ENCODE measurements at regions not wholly inside any gene's neighbourhood (a gene's known extent, or its start where the extent isn't known, plus 50 kb on each side); places are given as distances from the start of the nearest gene placed in this dataset.

DNA sequence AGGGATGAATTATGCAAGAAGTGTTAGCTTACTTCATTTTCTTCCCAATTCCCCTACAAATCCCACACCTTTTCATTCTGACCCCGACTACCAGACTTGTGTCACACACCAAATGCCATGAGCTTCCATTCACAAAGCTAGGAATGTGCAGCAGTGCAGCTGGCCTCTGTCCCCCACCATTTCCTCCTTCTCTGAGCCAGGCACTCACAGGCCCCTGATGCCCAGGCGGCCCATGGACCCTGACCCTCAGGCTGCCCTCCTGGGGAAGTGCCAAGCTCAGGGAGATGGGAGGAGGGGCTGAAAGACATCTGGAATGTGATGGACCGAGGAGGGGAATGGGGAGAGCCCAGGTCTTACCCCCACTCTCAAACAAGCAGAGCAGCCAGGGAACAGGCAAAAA, 67.0 kb upstream of the BCOR start:
- Histone ChIP-seq H3K9ac (ENCODE audit: low read length) (no peak overlapping the region), H3K9me3 (ENCODE audit: control insufficient read depth, low read depth, low read length) (no peaks in the 10 kb centered on the region), H3K4me1 (ENCODE audit: control insufficient read depth, low read depth, low read length) (peaks cover 50% of the 10 kb centered on the region), H3K4me3 (ENCODE audit: low read length) (no peak overlapping the region), H3K27me3 (ENCODE audit: control insufficient read depth, insufficient read depth, low read length) (peaks cover 63% of the 10 kb centered on the region), H3K27ac (ENCODE audit: low read length) (no peak overlapping the region), H3K36me3 (ENCODE audit: control insufficient read depth, low read depth, low read length) (no peaks in the 10 kb centered on the region)

DNA sequence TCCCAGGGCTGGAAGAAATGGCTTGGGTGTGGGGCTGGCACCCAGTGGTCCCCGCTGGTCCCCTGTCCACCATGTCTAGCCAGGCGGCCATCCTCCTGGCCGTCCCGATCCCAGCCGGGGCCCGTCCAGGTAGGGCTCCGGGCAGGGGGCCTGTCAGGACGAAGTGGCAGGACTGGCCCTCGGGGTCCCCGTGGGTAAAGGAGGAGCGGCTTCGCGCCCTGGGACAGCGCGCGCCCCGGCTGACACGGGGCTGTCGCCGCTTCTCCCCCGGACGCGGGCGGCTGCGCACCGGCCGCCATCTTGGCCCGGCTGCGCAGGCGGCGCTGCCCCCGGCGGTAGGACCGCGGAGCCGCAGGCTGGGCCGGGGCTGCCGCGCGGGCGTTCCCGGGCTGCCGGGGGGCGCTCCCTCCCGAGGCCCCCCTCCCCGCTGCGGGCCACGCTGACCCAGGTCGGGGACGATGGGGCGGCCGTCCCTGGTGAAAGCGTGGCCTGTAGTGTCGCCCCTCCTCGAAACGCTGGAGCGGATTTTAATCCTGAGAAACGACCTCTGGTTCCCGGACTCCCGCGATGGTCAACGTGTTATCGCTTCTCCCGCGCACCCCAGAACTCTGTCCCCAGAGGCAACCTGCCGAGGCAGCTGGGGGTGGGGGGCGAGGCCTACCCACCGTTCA, 60.4 kb upstream of the BCOR start:
- Histone ChIP-seq H3K36me3 (ENCODE audit: control insufficient read depth, low read depth, low read length) (no peaks in the 10 kb centered on the region), H3K4me3 (ENCODE audit: low read length) (peak overlapping the region; percentile 61), H3K4me1 (ENCODE audit: control insufficient read depth, low read depth, low read length) (peaks cover 36% of the 10 kb centered on the region), H3K9me3 (ENCODE audit: control insufficient read depth, low read depth, low read length) (no peaks in the 10 kb centered on the region), H3K9ac (ENCODE audit: low read length) (peak overlapping the region; percentile 60), H3K27ac (ENCODE audit: low read length) (peak overlapping the region; percentile 81), H3K27me3 (ENCODE audit: control insufficient read depth, insufficient read depth, low read length) (peaks cover 44% of the 10 kb centered on the region)

DNA sequence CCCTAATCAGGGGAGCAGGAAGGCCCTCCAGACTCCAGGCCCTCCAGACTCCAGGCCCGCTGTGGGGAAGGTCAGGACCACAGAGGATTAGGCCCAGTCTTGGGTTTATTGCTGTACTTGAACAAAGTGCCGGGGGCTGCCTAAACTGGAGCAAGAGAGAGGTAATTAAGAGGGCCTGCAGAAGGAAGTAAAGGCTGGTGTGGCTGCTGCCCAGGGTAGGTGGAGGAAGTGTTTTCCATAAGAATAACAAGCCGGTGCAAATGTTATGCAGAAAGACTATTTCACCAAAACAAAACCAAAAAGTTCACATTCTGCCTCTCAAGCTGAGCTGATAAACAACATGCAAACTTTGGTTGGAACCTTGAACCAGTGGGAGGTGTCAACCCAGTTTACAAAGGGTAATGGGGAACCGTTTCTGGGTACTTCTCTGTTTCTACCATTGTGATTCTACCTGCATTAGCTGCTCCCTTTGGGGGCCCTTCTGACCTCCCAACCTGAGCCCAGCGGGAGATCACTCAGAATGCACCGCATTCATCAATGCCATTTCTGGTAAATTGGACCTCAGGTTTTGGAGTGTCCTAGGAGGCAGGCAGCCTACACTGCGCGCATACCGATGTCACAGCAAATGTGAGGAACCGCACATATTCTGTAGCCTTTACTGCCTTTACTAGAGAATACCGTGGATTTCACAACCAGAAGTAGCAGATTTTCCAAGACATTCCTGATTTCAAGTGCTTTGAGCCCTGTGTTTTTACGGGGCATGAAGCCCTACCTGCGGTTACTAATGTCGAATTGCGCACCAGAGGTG, 59.7 kb upstream of the BCOR start:
- peaks cover 31% of the 10 kb centered on the region for H3K4me1 ChIP-seq (ENCODE audit: control insufficient read depth, low read depth, low read length)
- H3K36me3 ChIP-seq (ENCODE audit: control insufficient read depth, low read depth, low read length), result no peaks in the 10 kb centered on the region
- peaks cover 44% of the 10 kb centered on the region for H3K27me3 ChIP-seq (ENCODE audit: control insufficient read depth, insufficient read depth, low read length)
- H3K27ac ChIP-seq (ENCODE audit: low read length), result peak overlapping the region; percentile 81
- H3K9me3 ChIP-seq (ENCODE audit: control insufficient read depth, low read depth, low read length), result no peaks in the 10 kb centered on the region
- peak overlapping the region; percentile 70 for H3K9ac ChIP-seq (ENCODE audit: low read length)
- H3K4me3 ChIP-seq (ENCODE audit: low read length), result peak overlapping the region; percentile 61

DNA sequence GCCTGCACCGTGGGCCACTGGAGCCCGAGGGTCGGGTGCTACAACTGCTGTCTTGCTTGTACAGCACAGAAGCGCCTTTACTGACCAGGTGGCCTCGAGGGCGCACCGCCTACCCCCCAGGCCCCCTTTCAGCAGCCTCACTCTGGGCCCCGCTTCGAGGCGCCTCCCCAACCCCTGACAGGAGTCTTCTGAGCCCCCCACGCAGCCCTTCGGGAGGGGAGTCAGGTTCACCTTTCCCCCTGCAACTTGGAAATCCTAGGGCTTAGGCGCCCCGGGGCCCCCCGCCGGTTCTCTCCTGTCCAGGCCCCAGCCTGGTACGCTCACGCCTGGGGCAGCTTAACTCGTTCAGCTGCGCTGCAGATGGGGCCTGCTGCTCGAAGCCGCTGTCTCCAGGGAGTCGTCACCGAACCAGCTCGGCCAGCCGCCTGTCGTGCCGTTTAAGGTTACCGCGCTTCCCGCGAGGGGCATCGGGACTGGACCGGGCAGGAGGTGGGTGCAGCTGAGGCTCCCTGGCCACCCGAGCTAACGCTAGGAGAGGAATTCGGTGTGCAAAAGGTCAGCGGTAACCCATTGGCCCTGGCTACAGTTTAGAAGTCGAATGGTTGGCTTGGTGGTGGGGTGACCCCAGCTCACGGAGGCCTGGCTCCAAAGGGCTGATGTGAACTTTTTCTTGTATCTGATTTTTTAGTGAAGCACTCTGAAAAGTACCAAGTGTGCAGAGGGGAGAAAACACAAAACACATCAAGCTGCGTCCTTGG, 58.9 kb upstream of the BCOR start:
- peak overlapping the region; percentile 70 for H3K9ac ChIP-seq (ENCODE audit: low read length)
- H3K9me3 ChIP-seq (ENCODE audit: control insufficient read depth, low read depth, low read length), result no peaks in the 10 kb centered on the region
- H3K4me1 ChIP-seq (ENCODE audit: control insufficient read depth, low read depth, low read length), result peaks cover 31% of the 10 kb centered on the region
- H3K27me3 ChIP-seq (ENCODE audit: control insufficient read depth, insufficient read depth, low read length), result peaks cover 47% of the 10 kb centered on the region
- H3K4me3 ChIP-seq (ENCODE audit: low read length), result peak overlapping the region; percentile 61
- H3K27ac ChIP-seq (ENCODE audit: low read length), result peak overlapping the region; percentile 16
- no peaks in the 10 kb centered on the region for H3K36me3 ChIP-seq (ENCODE audit: control insufficient read depth, low read depth, low read length)

DNA sequence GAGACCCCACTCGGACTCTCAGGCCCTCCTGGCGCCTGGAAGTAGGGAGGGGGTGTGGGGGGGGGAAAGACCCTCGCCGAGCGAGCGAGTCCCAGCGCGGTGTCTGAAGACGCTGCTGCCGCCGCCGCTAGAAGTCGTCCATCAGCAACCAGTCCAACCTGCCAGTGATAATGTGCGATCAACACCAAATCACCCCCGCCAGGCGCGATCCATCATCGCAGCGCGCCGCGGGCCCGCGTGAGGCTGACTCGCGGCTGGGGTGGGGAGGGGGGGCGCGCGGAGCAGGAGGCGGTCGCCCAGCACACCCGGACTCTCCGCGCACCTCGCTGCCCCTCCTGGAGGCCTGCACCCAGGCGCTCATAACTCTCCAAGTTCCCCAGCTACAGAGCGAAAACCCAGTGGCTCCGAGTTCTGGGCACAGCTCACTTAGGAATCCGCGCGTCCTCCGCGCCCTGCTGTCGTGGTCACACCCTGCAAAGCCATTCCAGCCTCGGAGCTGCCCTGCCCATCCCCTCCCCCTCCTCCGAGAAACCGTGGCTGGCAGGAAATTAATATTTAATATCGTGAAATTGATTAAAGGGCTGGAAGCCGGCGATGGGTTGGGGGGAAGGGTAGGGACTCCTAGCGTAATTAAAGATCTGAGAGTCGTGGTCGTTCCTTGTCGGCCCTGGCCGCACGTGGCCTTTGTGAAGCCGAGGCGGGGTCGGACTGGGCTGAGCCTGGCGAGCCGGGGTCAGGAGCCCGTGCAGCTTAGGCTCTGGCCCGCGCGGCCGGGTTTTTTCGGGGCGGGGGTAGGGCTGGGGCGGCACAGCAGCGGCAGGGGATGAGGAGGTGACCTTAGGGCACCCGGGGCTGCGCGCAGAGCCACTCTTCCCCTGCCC, 58.1 kb upstream of the BCOR start:
- Histone ChIP-seq H3K9me3 (ENCODE audit: control insufficient read depth, low read depth, low read length) (no peaks in the 10 kb centered on the region), H3K9ac (ENCODE audit: low read length) (peak overlapping the region; percentile 70), H3K27ac (ENCODE audit: low read length) (no peak overlapping the region), H3K4me3 (ENCODE audit: low read length) (peak overlapping the region; percentile 61), H3K27me3 (ENCODE audit: control insufficient read depth, insufficient read depth, low read length) (peaks cover 55% of the 10 kb centered on the region), H3K36me3 (ENCODE audit: control insufficient read depth, low read depth, low read length) (no peaks in the 10 kb centered on the region), H3K4me1 (ENCODE audit: control insufficient read depth, low read depth, low read length) (peaks cover 39% of the 10 kb centered on the region)

DNA sequence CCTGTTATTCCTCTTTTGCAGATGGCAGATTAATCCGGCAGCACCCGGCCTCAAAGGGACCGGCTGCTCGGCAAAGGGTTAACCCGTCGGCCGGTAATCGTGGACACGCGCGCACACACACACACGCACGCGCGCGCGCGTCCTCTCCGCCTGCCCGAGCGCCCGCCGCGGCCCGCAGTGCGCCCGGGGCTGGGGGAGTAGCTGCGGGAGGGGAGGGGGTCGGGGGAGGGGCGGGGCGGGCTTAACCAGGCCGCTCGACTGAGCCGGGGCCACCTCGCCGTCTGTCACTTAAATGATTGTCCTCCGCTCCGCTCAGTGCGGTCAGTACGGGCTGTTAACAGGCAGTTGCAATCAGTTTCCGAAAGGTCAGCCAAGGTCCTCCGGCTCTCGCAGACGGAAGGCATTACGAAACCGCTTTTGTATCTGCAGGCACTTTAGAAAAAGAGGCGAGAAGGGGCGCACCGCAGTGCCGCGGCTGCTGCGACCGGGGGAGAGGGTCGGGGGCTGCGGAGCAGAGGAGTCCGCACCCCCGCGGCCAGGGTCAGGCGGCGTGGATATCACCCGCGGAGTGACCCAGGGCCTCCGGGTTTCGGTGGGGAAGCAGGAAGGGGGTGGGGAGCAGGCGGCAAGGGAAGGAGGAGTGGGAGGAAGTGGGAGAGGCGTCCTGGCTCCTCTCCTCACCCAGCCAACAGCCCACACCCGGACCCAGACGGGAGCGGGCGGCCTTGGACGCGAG, 57.3 kb upstream of the BCOR start:
- Histone ChIP-seq H3K4me3 (ENCODE audit: low read length) (peak overlapping the region; percentile 61), H3K27me3 (ENCODE audit: control insufficient read depth, insufficient read depth, low read length) (peaks cover 63% of the 10 kb centered on the region), H3K4me1 (ENCODE audit: control insufficient read depth, low read depth, low read length) (peaks cover 47% of the 10 kb centered on the region), H3K36me3 (ENCODE audit: control insufficient read depth, low read depth, low read length) (no peaks in the 10 kb centered on the region), H3K9ac (ENCODE audit: low read length) (peak overlapping the region; percentile 70), H3K27ac (ENCODE audit: low read length) (no peak overlapping the region), H3K9me3 (ENCODE audit: control insufficient read depth, low read depth, low read length) (no peaks in the 10 kb centered on the region)

DNA sequence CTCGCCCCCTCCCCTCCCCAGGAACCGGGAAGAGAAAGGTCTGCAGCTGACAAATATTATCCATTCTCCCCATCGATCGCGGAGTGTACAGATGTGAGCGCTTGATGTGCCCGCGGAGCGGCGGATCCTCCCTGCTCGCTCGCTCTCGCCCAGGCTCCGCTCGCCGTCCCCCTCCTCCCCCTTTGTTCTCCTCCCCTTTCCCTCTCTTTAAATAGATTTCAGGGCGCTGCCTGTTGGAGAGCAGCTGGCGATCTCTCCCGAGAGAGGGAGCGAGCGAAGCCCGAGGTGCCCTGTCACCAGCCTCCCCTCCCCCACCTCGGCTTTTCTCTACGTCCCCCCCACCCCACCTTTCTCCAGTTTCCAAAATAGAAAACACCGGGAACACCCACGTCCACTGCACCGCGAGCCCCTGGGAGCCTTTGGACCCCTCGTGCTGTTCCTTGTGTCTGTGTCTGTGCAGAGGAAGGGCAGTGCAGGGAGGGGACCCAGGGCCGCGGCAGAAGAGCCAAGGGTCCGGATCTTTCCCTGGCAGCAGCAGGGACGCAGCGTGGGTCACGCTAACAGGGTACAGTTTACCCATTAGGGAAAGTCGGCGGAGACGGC, 56.6 kb upstream of the BCOR start:
- Histone ChIP-seq H3K36me3 (ENCODE audit: control insufficient read depth, low read depth, low read length) (no peaks in the 10 kb centered on the region), H3K27me3 (ENCODE audit: control insufficient read depth, insufficient read depth, low read length) (peaks cover 66% of the 10 kb centered on the region), H3K4me3 (ENCODE audit: low read length) (peak overlapping the region; percentile 61), H3K27ac (ENCODE audit: low read length) (no peak overlapping the region), H3K4me1 (ENCODE audit: control insufficient read depth, low read depth, low read length) (peaks cover 50% of the 10 kb centered on the region), H3K9ac (ENCODE audit: low read length) (peak overlapping the region; percentile 42), H3K9me3 (ENCODE audit: control insufficient read depth, low read depth, low read length) (no peaks in the 10 kb centered on the region)

DNA sequence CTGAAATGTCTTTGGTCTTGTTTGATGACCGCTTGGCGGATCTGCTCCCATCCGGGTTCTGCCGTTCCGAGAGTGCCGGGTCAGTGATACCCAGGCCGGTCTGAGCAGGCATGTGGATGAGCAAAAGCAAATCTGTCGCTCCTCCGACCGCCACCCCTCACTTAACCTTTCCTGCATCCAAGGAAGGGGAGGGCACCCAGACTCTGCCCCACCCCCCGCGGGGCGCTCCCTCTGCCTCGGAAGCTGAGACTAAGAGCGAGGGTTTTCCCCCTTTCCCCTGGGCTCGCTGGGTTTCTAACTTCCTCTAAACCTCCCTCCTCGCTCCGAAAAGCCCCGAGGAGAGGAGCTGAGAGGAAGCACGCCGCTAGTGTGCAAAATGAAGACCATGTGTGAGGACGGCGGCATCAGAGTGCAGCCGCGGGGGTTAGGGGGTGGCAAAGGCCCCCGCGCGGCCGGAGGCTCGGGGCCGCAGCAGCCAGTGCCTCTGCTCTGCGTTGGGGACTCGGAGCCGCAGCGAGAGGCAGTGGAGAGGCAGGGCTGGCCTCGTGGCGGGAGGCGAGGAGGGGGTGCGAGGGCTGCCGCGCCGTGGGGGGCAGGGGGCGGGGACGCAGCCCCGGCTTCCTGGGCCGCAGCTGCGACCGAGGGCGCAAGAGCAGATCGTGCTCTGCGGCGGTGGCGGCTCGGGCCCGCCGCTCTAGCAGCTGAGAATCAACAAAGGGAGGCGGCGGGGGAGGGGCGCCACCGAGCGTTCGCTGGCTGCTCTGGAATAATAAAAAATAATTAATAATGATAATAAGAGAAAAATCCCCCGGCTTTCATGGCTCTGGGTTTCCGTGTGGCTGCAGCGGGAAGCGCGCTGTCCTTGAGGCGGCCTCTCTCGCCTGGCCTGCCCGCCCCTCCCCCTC, 55.8 kb upstream of the BCOR start:
- Histone ChIP-seq H3K9ac (ENCODE audit: low read length) (peak overlapping the region; percentile 44), H3K36me3 (ENCODE audit: control insufficient read depth, low read depth, low read length) (no peaks in the 10 kb centered on the region), H3K9me3 (ENCODE audit: control insufficient read depth, low read depth, low read length) (no peaks in the 10 kb centered on the region), H3K4me1 (ENCODE audit: control insufficient read depth, low read depth, low read length) (peaks cover 51% of the 10 kb centered on the region), H3K4me3 (ENCODE audit: low read length) (peak overlapping the region; percentile 61), H3K27me3 (ENCODE audit: control insufficient read depth, insufficient read depth, low read length) (peaks cover 73% of the 10 kb centered on the region), H3K27ac (ENCODE audit: low read length) (no peak overlapping the region)

DNA sequence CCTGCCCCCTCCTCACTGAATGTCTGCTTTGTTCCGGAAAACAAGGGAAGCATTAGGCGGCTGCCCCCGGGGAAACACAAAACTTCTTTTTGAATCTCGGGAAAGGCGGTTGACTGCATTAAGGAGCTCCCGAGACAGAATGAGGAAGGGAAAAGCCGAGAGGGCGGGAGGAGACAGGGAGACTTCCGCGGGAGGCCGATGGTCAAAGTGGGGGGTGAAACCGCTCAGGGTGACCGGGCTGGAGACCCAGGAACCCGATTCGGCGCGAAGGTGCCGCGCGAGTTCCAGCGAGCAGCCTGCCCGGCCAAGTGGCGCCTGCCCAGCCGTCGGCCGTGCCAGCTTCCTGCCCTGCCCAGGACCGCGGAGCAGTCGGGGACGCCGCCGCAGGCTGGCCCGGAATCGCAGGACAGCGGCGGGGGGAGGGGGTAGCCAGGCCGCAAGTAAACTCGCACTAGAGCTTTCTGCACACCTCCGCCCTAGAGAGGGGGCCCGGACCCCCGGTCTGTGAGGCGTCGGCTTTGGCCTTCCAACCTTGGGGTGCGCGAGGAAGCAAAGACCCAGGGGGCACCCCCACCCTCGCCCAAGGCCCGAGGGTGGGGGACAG, 55.1 kb upstream of the BCOR start:
- Histone ChIP-seq H3K27me3 (ENCODE audit: control insufficient read depth, insufficient read depth, low read length) (peaks cover 81% of the 10 kb centered on the region), H3K4me1 (ENCODE audit: control insufficient read depth, low read depth, low read length) (peaks cover 56% of the 10 kb centered on the region), H3K4me3 (ENCODE audit: low read length) (peak overlapping the region; percentile 54), H3K9ac (ENCODE audit: low read length) (peak overlapping the region; percentile 44), H3K9me3 (ENCODE audit: control insufficient read depth, low read depth, low read length) (no peaks in the 10 kb centered on the region), H3K27ac (ENCODE audit: low read length) (no peak overlapping the region), H3K36me3 (ENCODE audit: control insufficient read depth, low read depth, low read length) (no peaks in the 10 kb centered on the region)
